ENCODE measurements at regions not wholly inside any gene's neighbourhood (a gene's known extent, or its start where the extent isn't known, plus 50 kb on each side); places are given as distances from the start of the nearest gene placed in this dataset.
"Not testable (repeated sequence)": the region's sequence is repeated elsewhere in the genome, so short reads cannot be mapped to it uniquely, and the experiment has no call there.

GRCh38 chr6:57815826-57816225 is 498.4 kb downstream of the PRIM2 start:
- H3K27me3 ChIP-seq (ENCODE audit: insufficient read depth, low read length); H3K4me3 ChIP-seq (ENCODE audit: low read length); H3K36me3 ChIP-seq (ENCODE audit: insufficient read depth, low read length); H3K9me3 ChIP-seq (ENCODE audit: low read length); H2AFZ ChIP-seq (ENCODE audit: low read depth, low read length); H3K4me1 ChIP-seq (ENCODE audit: insufficient read depth, low read length): not testable (repeated sequence)

- not testable (repeated sequence) for H3K27me3 ChIP-seq (ENCODE audit: insufficient read depth, low read length); H3K4me3 ChIP-seq (ENCODE audit: low read length); H3K36me3 ChIP-seq (ENCODE audit: insufficient read depth, low read length); H3K4me1 ChIP-seq (ENCODE audit: insufficient read depth, low read length); H2AFZ ChIP-seq (ENCODE audit: low read depth, low read length); H3K9me3 ChIP-seq (ENCODE audit: low read length)
Observed at GRCh38 chr6:57821325-57821724, 503.9 kb downstream of the PRIM2 start.

DNA sequence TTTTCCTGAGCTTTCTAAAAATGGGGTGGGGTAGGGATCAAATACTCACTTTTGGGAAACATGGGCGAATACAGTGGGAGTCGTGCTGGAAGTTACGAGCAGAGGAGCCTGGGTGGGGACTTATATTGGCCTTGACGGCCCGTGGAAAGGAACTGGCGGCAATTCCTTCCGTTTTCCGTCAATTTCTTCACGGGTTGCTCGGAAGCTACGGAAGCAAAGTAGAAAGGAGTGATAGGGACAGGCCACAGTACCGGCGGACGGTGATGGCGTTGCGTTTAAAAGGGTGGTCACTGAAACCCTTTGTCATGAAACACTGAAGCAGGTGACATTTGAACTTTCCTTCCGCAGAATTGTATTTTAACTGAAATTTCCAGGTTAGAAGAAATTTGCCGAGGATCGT is 505.0 kb downstream of the PRIM2 start:
- not testable (repeated sequence) for H2AFZ ChIP-seq (ENCODE audit: low read depth, low read length); H3K36me3 ChIP-seq (ENCODE audit: insufficient read depth, low read length); H3K27me3 ChIP-seq (ENCODE audit: insufficient read depth, low read length); H3K4me1 ChIP-seq (ENCODE audit: insufficient read depth, low read length); H3K9me3 ChIP-seq (ENCODE audit: low read length); H3K4me3 ChIP-seq (ENCODE audit: low read length)

DNA sequence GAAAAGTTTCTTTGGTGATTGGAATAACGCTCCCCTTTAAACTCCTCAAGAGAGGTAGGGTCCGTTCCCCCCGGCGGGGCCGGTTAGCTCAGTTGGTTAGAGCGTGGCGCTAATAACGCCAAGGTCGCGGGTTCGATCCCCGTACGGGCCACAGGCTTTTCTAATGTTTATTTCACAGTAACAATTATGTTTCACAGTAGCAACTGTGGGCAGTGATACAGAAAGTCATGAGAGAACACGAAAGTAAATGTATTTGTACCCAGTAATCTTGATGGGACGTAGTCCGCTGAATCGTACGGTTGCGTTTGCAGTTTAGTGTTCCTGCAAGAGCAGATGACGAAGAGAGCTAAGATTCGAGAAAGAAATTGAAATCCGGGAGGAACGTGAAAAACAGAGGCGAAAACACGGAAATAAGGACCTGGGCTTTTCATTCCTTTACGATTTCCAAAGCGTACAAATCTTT is 505.5 kb downstream of the PRIM2 start:
- Histone ChIP-seq H3K9me3 (ENCODE audit: low read length) (no peaks in the 10 kb centered on the region), H3K4me1 (ENCODE audit: insufficient read depth, low read length) (no peaks in the 10 kb centered on the region), H3K4me3 (ENCODE audit: low read length) (no peak overlapping the region), H2AFZ (ENCODE audit: low read depth, low read length) (no peak overlapping the region), H3K27me3 (ENCODE audit: insufficient read depth, low read length) (peaks cover 5% of the 10 kb centered on the region), H3K36me3 (ENCODE audit: insufficient read depth, low read length) (no peaks in the 10 kb centered on the region)

DNA sequence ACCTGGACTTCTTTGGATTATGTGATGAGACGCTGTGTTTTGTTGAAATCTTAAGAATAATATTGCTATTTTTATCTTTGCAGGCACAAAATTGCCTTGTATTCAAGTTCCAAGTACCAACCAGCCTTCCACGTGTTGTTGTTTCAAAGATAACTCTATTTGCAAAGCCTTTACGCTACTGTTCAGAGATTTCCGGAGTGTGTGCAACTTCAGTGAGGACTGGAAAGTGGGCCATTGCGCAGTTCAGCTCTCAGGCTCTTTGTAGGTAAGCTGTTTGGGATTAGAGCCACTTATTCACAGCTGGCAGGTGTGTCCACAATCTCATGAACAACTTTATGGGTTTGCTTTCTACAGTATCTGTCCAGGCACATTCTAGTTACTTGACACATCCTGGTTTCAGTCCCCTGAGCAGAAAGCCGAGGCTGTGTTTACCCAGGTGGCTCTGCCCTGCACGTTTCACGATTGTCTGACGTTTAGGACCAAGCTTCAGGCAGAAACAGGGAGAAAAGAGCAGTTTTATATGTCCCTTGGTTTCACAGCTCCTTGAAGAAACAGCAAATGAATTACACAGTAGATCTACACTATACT is 520.3 kb downstream of the PRIM2 start:
- H3K9me3 ChIP-seq (ENCODE audit: low read length); H2AFZ ChIP-seq (ENCODE audit: low read depth, low read length); H3K27me3 ChIP-seq (ENCODE audit: insufficient read depth, low read length); H3K36me3 ChIP-seq (ENCODE audit: insufficient read depth, low read length); H3K4me1 ChIP-seq (ENCODE audit: insufficient read depth, low read length); H3K4me3 ChIP-seq (ENCODE audit: low read length): not testable (repeated sequence)

DNA sequence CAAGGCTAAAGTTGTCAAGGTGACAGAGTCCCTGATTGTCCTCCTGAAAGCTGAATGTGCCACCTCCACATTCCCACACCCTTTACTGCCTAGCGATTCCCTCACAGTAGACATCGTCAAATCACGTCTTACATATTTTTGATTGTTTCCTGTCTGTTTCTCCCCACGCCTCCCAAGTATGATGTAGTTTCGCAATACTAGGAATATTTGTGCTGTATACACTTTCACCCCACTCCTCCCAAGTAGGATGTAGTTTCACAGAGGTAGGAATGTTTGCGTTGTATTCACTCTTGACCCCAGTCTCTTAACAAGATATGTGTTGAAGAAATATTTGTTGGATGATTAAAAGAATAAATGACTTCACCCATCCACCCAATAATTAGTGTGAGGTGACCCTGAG is 524.1 kb downstream of the PRIM2 start:
- not testable (repeated sequence) for H3K36me3 ChIP-seq (ENCODE audit: insufficient read depth, low read length); H3K4me3 ChIP-seq (ENCODE audit: low read length); H3K27me3 ChIP-seq (ENCODE audit: insufficient read depth, low read length); H2AFZ ChIP-seq (ENCODE audit: low read depth, low read length); H3K9me3 ChIP-seq (ENCODE audit: low read length); H3K4me1 ChIP-seq (ENCODE audit: insufficient read depth, low read length)

DNA sequence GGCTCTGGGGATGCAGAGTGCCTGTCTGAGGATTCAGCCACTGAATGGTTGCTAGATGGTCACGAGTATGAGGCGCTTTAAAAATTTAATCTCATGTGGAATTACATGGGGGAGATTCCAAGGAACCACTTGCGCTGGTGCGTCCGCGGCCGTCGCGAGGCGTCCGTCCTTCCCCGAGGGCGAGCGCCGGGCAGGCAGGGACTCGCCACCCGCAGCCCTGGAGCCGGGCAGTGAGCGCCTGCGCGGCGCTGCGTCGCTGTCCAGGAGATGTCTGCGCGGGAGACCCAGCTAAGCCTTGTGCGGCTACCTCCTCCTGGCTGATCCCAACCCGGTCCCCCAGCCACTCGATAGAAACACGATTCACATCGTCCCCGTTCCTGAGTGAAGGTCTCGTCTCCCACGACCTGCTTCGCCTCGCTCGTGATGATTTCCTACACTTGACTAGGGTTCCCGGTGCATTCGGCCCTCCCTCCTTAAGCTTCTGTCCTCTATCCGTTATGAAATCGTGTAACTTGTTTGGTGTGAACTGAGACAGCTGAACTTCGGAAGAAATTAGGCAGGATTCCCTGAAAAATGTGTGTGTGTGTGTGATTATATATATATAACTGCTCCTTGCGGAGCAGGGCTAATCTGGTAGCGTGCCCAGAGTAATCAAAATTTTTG is 536.4 kb downstream of the PRIM2 start:
- H3K27me3 ChIP-seq (ENCODE audit: insufficient read depth, low read length); H3K4me1 ChIP-seq (ENCODE audit: insufficient read depth, low read length); H2AFZ ChIP-seq (ENCODE audit: low read depth, low read length); H3K4me3 ChIP-seq (ENCODE audit: low read length); H3K9me3 ChIP-seq (ENCODE audit: low read length); H3K36me3 ChIP-seq (ENCODE audit: insufficient read depth, low read length): not testable (repeated sequence)

- not testable (repeated sequence) for H3K4me3 ChIP-seq (ENCODE audit: low read length); H3K36me3 ChIP-seq (ENCODE audit: insufficient read depth, low read length)
Observed at GRCh38 chr6:57860481-57861315, 543.3 kb downstream of the PRIM2 start.

DNA sequence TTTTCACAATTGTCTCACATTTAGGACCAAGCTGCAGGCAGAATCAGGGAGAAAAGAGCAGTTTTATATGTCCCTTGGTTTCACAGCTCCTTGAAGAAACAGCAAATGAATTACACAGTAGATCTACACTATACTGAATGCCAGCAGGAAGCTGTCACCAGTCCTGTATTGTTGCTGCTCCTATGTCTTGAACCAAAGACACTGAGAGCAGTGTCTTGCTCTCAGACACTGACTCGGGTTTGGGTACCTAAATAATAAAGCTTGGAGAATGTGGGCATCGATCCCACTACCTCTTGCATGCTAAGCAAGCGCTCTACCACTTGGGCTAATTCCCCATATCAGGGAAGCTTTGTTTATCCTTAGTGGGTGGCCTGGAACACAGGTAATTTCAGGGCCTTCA is 552.7 kb downstream of the PRIM2 start:
- not testable (repeated sequence) for H3K27me3 ChIP-seq (ENCODE audit: insufficient read depth, low read length); H3K4me1 ChIP-seq (ENCODE audit: insufficient read depth, low read length); H2AFZ ChIP-seq (ENCODE audit: low read depth, low read length); H3K9me3 ChIP-seq (ENCODE audit: low read length); H3K36me3 ChIP-seq (ENCODE audit: insufficient read depth, low read length); H3K4me3 ChIP-seq (ENCODE audit: low read length)

More at GRCh38 chr6:57860481-57861315, 543.3 kb downstream of the PRIM2 start:
- not testable (repeated sequence) for H2AFZ ChIP-seq (ENCODE audit: low read depth, low read length); H3K4me1 ChIP-seq (ENCODE audit: insufficient read depth, low read length); H3K9me3 ChIP-seq (ENCODE audit: low read length); H3K27me3 ChIP-seq (ENCODE audit: insufficient read depth, low read length)

DNA sequence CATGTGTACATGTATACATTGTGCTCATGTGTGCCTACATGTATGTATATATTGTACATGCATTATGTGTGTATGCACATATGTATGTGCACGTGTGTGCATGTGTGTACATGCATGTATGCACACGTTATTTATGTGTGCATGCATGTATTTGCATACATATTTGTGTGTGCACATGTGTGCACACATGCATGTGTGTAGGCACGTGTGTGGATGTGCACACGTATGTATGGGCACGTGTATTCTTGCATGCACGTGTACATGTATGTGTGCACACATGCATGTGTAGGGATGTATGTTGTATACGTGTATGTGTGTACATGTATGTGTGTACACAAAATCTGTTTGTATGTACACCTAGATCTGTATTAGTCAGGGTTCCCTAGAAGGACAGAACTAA is 556.0 kb downstream of the PRIM2 start:
- H2AFZ ChIP-seq (ENCODE audit: low read depth, low read length); H3K4me3 ChIP-seq (ENCODE audit: low read length); H3K36me3 ChIP-seq (ENCODE audit: insufficient read depth, low read length); H3K27me3 ChIP-seq (ENCODE audit: insufficient read depth, low read length); H3K4me1 ChIP-seq (ENCODE audit: insufficient read depth, low read length); H3K9me3 ChIP-seq (ENCODE audit: low read length): not testable (repeated sequence)

- not testable (repeated sequence) for H3K4me1 ChIP-seq (ENCODE audit: insufficient read depth, low read length); H3K4me3 ChIP-seq (ENCODE audit: low read length); H3K36me3 ChIP-seq (ENCODE audit: insufficient read depth, low read length); H2AFZ ChIP-seq (ENCODE audit: low read depth, low read length); H3K9me3 ChIP-seq (ENCODE audit: low read length); H3K27me3 ChIP-seq (ENCODE audit: insufficient read depth, low read length)
Observed at GRCh38 chr6:57876659-57877058, 559.2 kb downstream of the PRIM2 start.

DNA sequence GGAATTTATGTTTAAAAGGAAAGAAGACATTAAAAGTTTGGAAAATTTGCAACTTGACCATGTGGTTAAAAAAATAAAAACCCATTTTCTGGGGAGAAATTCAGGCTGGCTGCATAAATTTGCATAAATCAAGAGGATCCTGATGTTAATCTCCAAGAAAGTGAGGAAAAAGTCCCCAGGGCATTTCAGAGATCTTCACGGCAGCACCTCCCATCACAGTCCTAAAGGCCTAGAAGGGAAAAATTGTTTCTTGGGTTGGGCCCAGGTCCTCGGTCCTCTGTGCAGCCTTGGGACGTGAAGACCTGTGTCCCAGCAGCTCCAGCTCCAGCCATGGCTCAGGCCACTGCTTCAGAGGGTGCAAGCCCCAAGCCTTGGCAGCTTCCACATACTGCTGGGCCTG is 560.3 kb downstream of the PRIM2 start:
- H2AFZ ChIP-seq (ENCODE audit: low read depth, low read length); H3K9me3 ChIP-seq (ENCODE audit: low read length); H3K36me3 ChIP-seq (ENCODE audit: insufficient read depth, low read length); H3K27me3 ChIP-seq (ENCODE audit: insufficient read depth, low read length); H3K4me3 ChIP-seq (ENCODE audit: low read length); H3K4me1 ChIP-seq (ENCODE audit: insufficient read depth, low read length): not testable (repeated sequence)

- H3K4me3 ChIP-seq (ENCODE audit: low read length); H3K4me1 ChIP-seq (ENCODE audit: insufficient read depth, low read length); H3K9me3 ChIP-seq (ENCODE audit: low read length); H3K36me3 ChIP-seq (ENCODE audit: insufficient read depth, low read length); H2AFZ ChIP-seq (ENCODE audit: low read depth, low read length); H3K27me3 ChIP-seq (ENCODE audit: insufficient read depth, low read length): not testable (repeated sequence)
Observed at GRCh38 chr6:57878792-57879191, 561.4 kb downstream of the PRIM2 start.

- H2AFZ ChIP-seq (ENCODE audit: low read depth, low read length); H3K9me3 ChIP-seq (ENCODE audit: low read length); H3K4me1 ChIP-seq (ENCODE audit: insufficient read depth, low read length); H3K36me3 ChIP-seq (ENCODE audit: insufficient read depth, low read length); H3K27me3 ChIP-seq (ENCODE audit: insufficient read depth, low read length); H3K4me3 ChIP-seq (ENCODE audit: low read length): not testable (repeated sequence)
Observed at GRCh38 chr6:57898850-57899249, 581.4 kb downstream of the PRIM2 start.

Data from neuron (in vitro differentiated cells).